IMR-90 (cell line): ENCODE measurements at regions not wholly inside any gene's neighbourhood (a gene's known extent, or its start where the extent isn't known, plus 50 kb on each side); places are given as distances from the start of the nearest gene placed in this dataset.

Experiments used
- ATAC-seq: fragments of 200-7000 bp; cut with Tn5 transposase; 2 replicates; pipeline ENCODE4 v1.9.1; 2020; ENCODE audit warnings: low read depth, mild to moderate bottlenecking, moderate library complexity
- BruUV-seq: library from RNA; stranded (reverse); fragments of 400-500 nt; replicated peaks from 2 replicates; lab custom pipeline; 2021; lab: Mats Ljungman, UMichigan
- CTCF ChIA-PET: fragments of 300-600 bp; formaldehyde crosslinking; extraction: SDS; loops from one replicate; lab custom pipeline; 2021; ENCODE audit warnings: antibody characterized with exemption; lab: Yijun Ruan, JAX
- POLR2A ChIA-PET: fragments of 300-600 bp; sonication (Branson Sonifier 250); formaldehyde crosslinking; loops from one replicate; lab custom pipeline; 2022; ENCODE audit warnings: antibody characterized with exemption; ENCODE audit not compliant: unreplicated experiment; lab: Charles Lee
- DNase-seq: peaks from one replicate; pipeline ENCODE4 v3.0.0; 2013
- H2AFZ ChIP-seq: replicated peaks from 2 replicates; pipeline ENCODE3; 2013; ENCODE audit warnings: low read length, mild to moderate bottlenecking; ENCODE audit not compliant: poor library complexity
- H2AK5ac ChIP-seq: 2 replicates; pipeline ENCODE4 v1.6.1; 2013; ENCODE audit warnings: low read depth, low read length, inconsistent platforms
- H2AK9ac ChIP-seq: replicated peaks from 2 replicates; pipeline ENCODE3; 2013; ENCODE audit warnings: mild to moderate bottlenecking, low read depth, low read length, moderate library complexity; ENCODE audit not compliant: poor library complexity
- H2BK120ac ChIP-seq: 2 replicates; pipeline ENCODE4 v1.6.1; 2013; ENCODE audit warnings: low read depth, low read length, inconsistent platforms
- H2BK15ac ChIP-seq: 3 replicates; pipeline ENCODE4 v1.6.1; 2013; ENCODE audit warnings: low read depth, low read length, inconsistent platforms
- H2BK20ac ChIP-seq: 2 replicates; pipeline ENCODE4 v1.6.1; 2013; ENCODE audit warnings: low read depth, mild to moderate bottlenecking, inconsistent platforms, low read length, moderate library complexity
- H2BK5ac ChIP-seq: 2 replicates; pipeline ENCODE4 v1.6.1; 2013; ENCODE audit warnings: mild to moderate bottlenecking, low read depth, low read length, inconsistent platforms; ENCODE audit not compliant: poor library complexity, severe bottlenecking
- H3K14ac ChIP-seq: replicated peaks from 2 replicates; pipeline ENCODE4 v1.6.1; 2013; ENCODE audit warnings: low read depth, low read length, inconsistent platforms
- H3K18ac ChIP-seq: 2 replicates; pipeline ENCODE4 v1.6.1; 2013; ENCODE audit warnings: low read depth, low read length, control low read depth
- H3K23ac ChIP-seq: 2 replicates; pipeline ENCODE4 v1.6.1; 2013; ENCODE audit warnings: low read depth, low read length, inconsistent platforms
- H3K27ac ChIP-seq: 2 replicates; pipeline ENCODE4 v1.5.1; 2013; ENCODE audit warnings: mild to moderate bottlenecking, control low read depth, low read length; ENCODE audit not compliant: insufficient read depth
- H3K27me3 ChIP-seq: 2 replicates; pipeline ENCODE4 v1.6.1; 2013; ENCODE audit warnings: low read length; ENCODE audit not compliant: control insufficient read depth, insufficient read depth
- H3K36me3 ChIP-seq: 2 replicates; pipeline ENCODE4 v1.6.1; 2013; ENCODE audit warnings: low read length, mixed read lengths; ENCODE audit not compliant: control insufficient read depth, insufficient read depth
- H3K4ac ChIP-seq: 2 replicates; pipeline ENCODE4 v1.6.1; 2013; ENCODE audit warnings: low read depth, low read length, inconsistent platforms
- H3K4me1 ChIP-seq: 2 replicates; pipeline ENCODE4 v1.6.1; 2013; ENCODE audit warnings: low read length, mixed read lengths; ENCODE audit not compliant: control insufficient read depth, insufficient read depth
- H3K4me2 ChIP-seq: 2 replicates; pipeline ENCODE4 v1.6.1; 2013; ENCODE audit warnings: low read depth, mild to moderate bottlenecking, control low read depth, low read length, moderate library complexity
- H3K4me3 ChIP-seq: 2 replicates; pipeline ENCODE4 v1.5.1; 2013; ENCODE audit warnings: low read depth, mild to moderate bottlenecking, control low read depth, low read length, moderate library complexity; ENCODE audit not compliant: insufficient read depth
- H3K56ac ChIP-seq: 2 replicates; pipeline ENCODE4 v1.6.1; 2013; ENCODE audit warnings: low read length, inconsistent platforms; ENCODE audit not compliant: insufficient read depth; ENCODE audit errors: extremely low read depth
- H3K79me1 ChIP-seq, 2 experiments: 2 replicates each; pipeline ENCODE4 v1.6.1; 2013; ENCODE audit warnings: low read length in 2 of 2, inconsistent platforms in 1 of 2, low read depth in 1 of 2
- H3K9ac ChIP-seq: 2 replicates; pipeline ENCODE4 v1.6.1; 2013; ENCODE audit warnings: low read depth, low read length, control low read depth
- H3K9me1 ChIP-seq: 2 replicates; pipeline ENCODE4 v1.6.1; 2013; ENCODE audit warnings: low read length, inconsistent platforms; ENCODE audit not compliant: insufficient read depth
- H3K9me3 ChIP-seq: 2 replicates; pipeline ENCODE4 v1.6.1; 2013; ENCODE audit warnings: low read length; ENCODE audit not compliant: control insufficient read depth, insufficient read depth
- H4K20me1 ChIP-seq: 2 replicates; pipeline ENCODE4 v1.6.1; 2013; ENCODE audit warnings: low read length, inconsistent platforms; ENCODE audit not compliant: insufficient read depth
- H4K5ac ChIP-seq: 2 replicates; pipeline ENCODE4 v1.6.1; 2013; ENCODE audit warnings: mild to moderate bottlenecking, low read depth, low read length, control low read depth
- H4K8ac ChIP-seq, 2 experiments: 2 replicates each; pipeline ENCODE4 v1.6.1; 2013; ENCODE audit warnings: low read depth in 2 of 2, low read length in 2 of 2, control low read depth in 1 of 2, inconsistent platforms in 1 of 2
- H4K91ac ChIP-seq: 2 replicates; pipeline ENCODE4 v1.6.1; 2013; ENCODE audit warnings: low read depth, low read length, inconsistent platforms; ENCODE audit not compliant: insufficient read depth
- BHLHE40 ChIP-seq: fragments of 150-350 bp; IDR thresholded peaks from 2 replicates; pipeline ENCODE4 v1.6.1; 2016; ENCODE audit warnings: mild to moderate bottlenecking, low read depth, low read length
- CEBPB ChIP-seq: IDR thresholded peaks from 2 replicates; pipeline ENCODE4 v1.6.1; 2012; ENCODE audit warnings: low read depth, low read length, improper control_type of control experiment
- MAFK ChIP-seq: IDR thresholded peaks from 2 replicates; pipeline ENCODE4 v1.6.1; 2012; ENCODE audit warnings: low read depth, low read length, improper control_type of control experiment
- MAZ ChIP-seq: IDR thresholded peaks from 2 replicates; pipeline ENCODE4 v1.6.1; 2012; ENCODE audit warnings: low read depth, mild to moderate bottlenecking, low read length, improper control_type of control experiment, moderate library complexity, borderline replicate concordance
- MXI1 ChIP-seq: IDR thresholded peaks from 2 replicates; pipeline ENCODE4 v1.6.1; 2012; ENCODE audit warnings: low read depth, mild to moderate bottlenecking, low read length, moderate library complexity, borderline replicate concordance
- NFE2L2 ChIP-seq: fragments of 150-350 bp; IDR thresholded peaks from 2 replicates; pipeline ENCODE4 v1.6.1; 2016; ENCODE audit warnings: low read depth, mild to moderate bottlenecking, low read length
- RAD21 ChIP-seq: IDR thresholded peaks from 2 replicates; pipeline ENCODE4 v1.6.1; 2012; ENCODE audit warnings: low read length, improper control_type of control experiment
- SMC3 ChIP-seq: fragments of 150-350 bp; IDR thresholded peaks from 2 replicates; pipeline ENCODE4 v1.6.1; 2016; ENCODE audit warnings: low read depth, mild to moderate bottlenecking, antibody characterized with exemption, low read length, moderate library complexity
- WGBS, 2 experiments: methylation state at CpG; one replicate each; pipeline versions ENCODE4 v1.1.5 to v1.1.7; 2013; ENCODE audit warnings: missing lambda C conversion rate in 2 of 2; ENCODE audit not compliant: insufficient read length in 1 of 2; ENCODE audit errors: extremely low coverage in 2 of 2; 5-methylcytosine and 5-hydroxymethylcytosine counted together
- dilution Hi-C: fragments of 300-500 bp; cut with HindIII; formaldehyde crosslinking; loops from one replicate; pipeline ENCODE4 v1.14.3; 2018; ENCODE audit warnings: low sequenced_read_pairs; ENCODE audit not compliant: unreplicated experiment
- in situ Hi-C: fragments of 300-500 bp; cut with MboI; formaldehyde crosslinking; loops from 3 replicates; pipeline ENCODE4 v1.14.3; 2019; ENCODE audit warnings: low sequenced_read_pairs, inconsistent platforms, mixed read lengths
- intact Hi-C: fragments of 100-400 bp; cut with micrococcal nuclease; formaldehyde crosslinking; loops from 2 replicates; pipeline ENCODE4 v1.10.0; 2022
- TF ChIP-seq, protein P1 (sequence below): fragments of 150-350 bp; IDR thresholded peaks from 2 replicates; pipeline ENCODE4 v1.6.1; 2017; ENCODE audit warnings: mild to moderate bottlenecking, antibody characterized with exemption, low read length, low read depth

- BruUV-seq: no TSS peak
- H4K20me1 ChIP-seq: no peaks in the 10 kb centered on the region
- H3K9ac ChIP-seq: no peak overlapping the region
- no peak overlapping the region for H3K27ac ChIP-seq
- intact Hi-C loops (no loop called here), dilution Hi-C loops (no loop called here), in situ Hi-C loops (no loop called here)
- no peak overlapping the region for H2BK5ac ChIP-seq
- no peak overlapping the region for H4K8ac ChIP-seq
- H3K18ac ChIP-seq: no peak overlapping the region
- H3K4me2 ChIP-seq: no peak overlapping the region
- no peak overlapping the region for H2AK5ac ChIP-seq
- ChIA-PET CTCF (interaction anchor here (0.6 kb wide), 1 partner anchor 27 kb away, joined by 3 read pairs; no protein-coding TSS in a partner anchor), POLR2A (no interaction called here)
- H3K27me3 ChIP-seq: no peaks in the 10 kb centered on the region
- H2AK9ac ChIP-seq: no peak overlapping the region
- no peaks in the 10 kb centered on the region for H3K36me3 ChIP-seq
- H4K91ac ChIP-seq: no peak overlapping the region
- H4K5ac ChIP-seq: no peak overlapping the region
- DNase-seq: no peak
- no peak overlapping the region for H3K56ac ChIP-seq
- H3K9me3 ChIP-seq: no peaks in the 10 kb centered on the region
- H3K4ac ChIP-seq: no peak overlapping the region
- no peak overlapping the region for H3K14ac ChIP-seq
- TF ChIP-seq MAFK (no peak), SMC3 (no peak), RAD21 (no peak), MXI1 (no peak), CEBPB (no peak), MAZ (no peak), BHLHE40 (no peak), NFE2L2 (no peak)
- TF ChIP-seq, protein P1, sequence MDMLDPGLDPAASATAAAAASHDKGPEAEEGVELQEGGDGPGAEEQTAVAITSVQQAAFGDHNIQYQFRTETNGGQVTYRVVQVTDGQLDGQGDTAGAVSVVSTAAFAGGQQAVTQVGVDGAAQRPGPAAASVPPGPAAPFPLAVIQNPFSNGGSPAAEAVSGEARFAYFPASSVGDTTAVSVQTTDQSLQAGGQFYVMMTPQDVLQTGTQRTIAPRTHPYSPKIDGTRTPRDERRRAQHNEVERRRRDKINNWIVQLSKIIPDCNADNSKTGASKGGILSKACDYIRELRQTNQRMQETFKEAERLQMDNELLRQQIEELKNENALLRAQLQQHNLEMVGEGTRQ: no peak
- no peaks in the 10 kb centered on the region for H3K4me1 ChIP-seq
- H3K4me3 ChIP-seq: no peak overlapping the region
- H3K23ac ChIP-seq: no peak overlapping the region
- no CpG with 5 or more reads among the region's 2 CpGs for WGBS, 2 experiments
- H3K9me1 ChIP-seq: no peaks in the 10 kb centered on the region
- H3K79me1 ChIP-seq: no peaks in the 10 kb centered on the region
- H2BK120ac ChIP-seq: no peak overlapping the region
- ATAC-seq: no peak
- no peak overlapping the region for H2BK15ac ChIP-seq
- H2BK20ac ChIP-seq: no peak overlapping the region
- no peak overlapping the region for H2AFZ ChIP-seq
Measured at GRCh38 chr18:51248685-51249084, 51.2 kb upstream of the MEX3C start.
